ENCODE measurements at regions not wholly inside any gene's neighbourhood (a gene's known extent, or its start where the extent isn't known, plus 50 kb on each side); places are given as distances from the start of the nearest gene placed in this dataset.

DNA sequence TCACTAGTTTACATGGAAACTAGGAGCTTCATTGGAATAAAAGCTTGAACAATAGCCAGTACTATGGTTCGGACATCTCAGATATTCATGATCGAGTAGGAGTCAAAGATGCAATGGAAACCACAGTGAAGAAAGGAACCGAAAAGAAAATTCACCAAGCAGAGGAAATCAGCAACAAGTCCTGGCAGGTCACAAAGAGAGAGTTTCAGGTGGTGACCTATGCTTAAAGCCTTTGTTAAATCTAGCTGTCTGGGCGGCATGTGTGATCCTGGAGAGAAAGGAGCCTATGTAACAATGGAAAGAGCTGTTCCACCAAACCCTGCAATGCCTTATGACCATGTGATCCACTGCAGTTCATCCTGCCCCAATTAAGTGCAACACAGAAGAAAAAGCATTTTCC, 68.9 kb upstream of the POU2AF2 start:
- DNase-seq: no peak
- WGBS (ENCODE audit: insufficient coverage, low coverage, low lambda C conversion rate, missing lambda C conversion rate): 62% methylated on average over 4 of the region's 4 CpGs
- no peaks in the 10 kb centered on the region for H3K27me3 ChIP-seq
- no peak for ATAC-seq
- H3K4me3 ChIP-seq: no peak overlapping the region
- TF ChIP-seq, protein P1, sequence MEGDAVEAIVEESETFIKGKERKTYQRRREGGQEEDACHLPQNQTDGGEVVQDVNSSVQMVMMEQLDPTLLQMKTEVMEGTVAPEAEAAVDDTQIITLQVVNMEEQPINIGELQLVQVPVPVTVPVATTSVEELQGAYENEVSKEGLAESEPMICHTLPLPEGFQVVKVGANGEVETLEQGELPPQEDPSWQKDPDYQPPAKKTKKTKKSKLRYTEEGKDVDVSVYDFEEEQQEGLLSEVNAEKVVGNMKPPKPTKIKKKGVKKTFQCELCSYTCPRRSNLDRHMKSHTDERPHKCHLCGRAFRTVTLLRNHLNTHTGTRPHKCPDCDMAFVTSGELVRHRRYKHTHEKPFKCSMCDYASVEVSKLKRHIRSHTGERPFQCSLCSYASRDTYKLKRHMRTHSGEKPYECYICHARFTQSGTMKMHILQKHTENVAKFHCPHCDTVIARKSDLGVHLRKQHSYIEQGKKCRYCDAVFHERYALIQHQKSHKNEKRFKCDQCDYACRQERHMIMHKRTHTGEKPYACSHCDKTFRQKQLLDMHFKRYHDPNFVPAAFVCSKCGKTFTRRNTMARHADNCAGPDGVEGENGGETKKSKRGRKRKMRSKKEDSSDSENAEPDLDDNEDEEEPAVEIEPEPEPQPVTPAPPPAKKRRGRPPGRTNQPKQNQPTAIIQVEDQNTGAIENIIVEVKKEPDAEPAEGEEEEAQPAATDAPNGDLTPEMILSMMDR (IDR thresholded peaks at IDR 0.05): no peak
- TF ChIP-seq POLR2A (IDR thresholded peaks at IDR 0.05): no peak
- H3K4me1 ChIP-seq: no peaks in the 10 kb centered on the region
- intact Hi-C loops (cut with DNase I): no loop called here
- H3K27ac ChIP-seq: no peak overlapping the region
- H3K9me3 ChIP-seq: no peaks in the 10 kb centered on the region
- no peaks in the 10 kb centered on the region for H3K36me3 ChIP-seq

DNA sequence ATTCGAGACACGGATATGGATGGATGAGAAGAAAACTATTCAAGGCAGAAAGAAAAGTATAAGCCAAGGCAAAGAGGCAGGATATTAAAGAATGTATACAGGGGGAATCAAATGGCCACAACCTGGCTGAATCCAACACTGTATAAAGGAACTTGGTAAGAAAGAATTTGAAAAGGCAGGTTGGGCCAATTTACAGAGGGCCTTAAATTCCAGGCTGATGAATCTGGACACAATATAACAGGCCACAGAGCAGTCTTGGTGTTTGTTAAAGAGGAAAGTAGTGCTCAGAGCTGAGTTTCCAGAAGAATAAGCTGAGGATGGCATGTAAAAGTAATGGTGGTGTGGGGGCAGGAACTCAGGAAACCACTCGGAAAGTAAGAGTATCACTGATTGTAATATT, 72.3 kb upstream of the POU2AF2 start:
- Histone ChIP-seq H3K9me3 (no peaks in the 10 kb centered on the region), H3K27ac (no peak overlapping the region), H3K4me1 (no peaks in the 10 kb centered on the region), H3K4me3 (no peak overlapping the region), H3K36me3 (no peaks in the 10 kb centered on the region), H3K27me3 (no peaks in the 10 kb centered on the region)
- WGBS (ENCODE audit: insufficient coverage, low coverage, low lambda C conversion rate, missing lambda C conversion rate): 63% methylated on average over 3 of the region's 3 CpGs
- intact Hi-C loops (cut with DNase I): no loop called here
- ATAC-seq: no peak
- no peak for DNase-seq
- no peak for TF ChIP-seq POLR2A (IDR thresholded peaks at IDR 0.05)
- TF ChIP-seq, protein P1 (IDR thresholded peaks at IDR 0.05): no peak

GRCh38 chr11:111172321-111172862, 73.1 kb upstream of the POU2AF2 start:
- no peak overlapping the region for H3K4me3 ChIP-seq
- no peak for DNase-seq
- WGBS (ENCODE audit: insufficient coverage, low coverage, low lambda C conversion rate, missing lambda C conversion rate): 68% methylated on average over 3 of the region's 3 CpGs
- H3K27me3 ChIP-seq: no peaks in the 10 kb centered on the region
- ATAC-seq: no peak
- no peak for TF ChIP-seq POLR2A (IDR thresholded peaks at IDR 0.05)
- TF ChIP-seq, protein P1 (IDR thresholded peaks at IDR 0.05): no peak
- no peaks in the 10 kb centered on the region for H3K36me3 ChIP-seq
- H3K9me3 ChIP-seq: no peaks in the 10 kb centered on the region
- no peaks in the 10 kb centered on the region for H3K4me1 ChIP-seq
- intact Hi-C loops (cut with DNase I): no loop called here
- no peak overlapping the region for H3K27ac ChIP-seq

DNA sequence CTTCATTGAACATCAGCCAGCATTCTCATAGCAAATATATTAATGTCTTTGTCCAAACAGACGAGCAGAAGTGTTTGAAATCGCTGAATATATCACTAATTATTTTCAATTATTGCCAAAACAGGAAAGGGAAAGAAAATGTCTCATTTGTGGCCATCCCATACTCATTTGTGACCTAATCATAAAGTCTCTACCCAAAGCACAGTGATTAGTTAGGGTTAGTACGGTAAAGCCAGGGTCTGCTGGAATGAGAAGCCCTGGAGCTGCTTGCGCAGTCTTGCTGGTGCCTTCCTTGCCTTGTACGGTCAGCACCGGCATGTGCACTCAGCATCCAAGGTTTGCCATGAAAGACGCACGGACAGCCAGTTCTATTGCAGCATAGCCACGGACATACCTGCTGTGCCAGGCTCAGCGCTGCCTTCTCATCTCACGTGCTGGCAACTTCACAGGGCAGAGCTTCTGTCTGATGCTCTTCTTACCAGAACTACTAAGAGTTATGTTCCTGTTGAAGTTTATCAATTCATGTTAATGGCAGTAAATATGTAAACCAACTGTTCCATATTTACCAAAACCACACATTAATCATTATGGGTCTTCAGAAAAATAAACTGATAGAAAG, 74.7 kb upstream of the POU2AF2 start:
- TF ChIP-seq, protein P1 (IDR thresholded peaks at IDR 0.05): no peak
- no peak for TF ChIP-seq POLR2A (IDR thresholded peaks at IDR 0.05)
- Histone ChIP-seq H3K9me3 (no peaks in the 10 kb centered on the region), H3K4me1 (no peaks in the 10 kb centered on the region), H3K36me3 (no peaks in the 10 kb centered on the region), H3K27me3 (no peaks in the 10 kb centered on the region), H3K27ac (no peak overlapping the region), H3K4me3 (no peak overlapping the region)
- WGBS (ENCODE audit: insufficient coverage, low coverage, low lambda C conversion rate, missing lambda C conversion rate): 75% methylated on average over 6 of the region's 11 CpGs
- DNase-seq: no peak
- intact Hi-C loops (cut with DNase I): no loop called here
- ATAC-seq: no peak
